ENCODE measurements at regions not wholly inside any gene's neighbourhood (a gene's known extent, or its start where the extent isn't known, plus 50 kb on each side); places are given as distances from the start of the nearest gene placed in this dataset.

- no peak overlapping the region for H3K4me3 ChIP-seq (ENCODE audit: low read depth, low read length)
- TF ChIP-seq CTCF (IDR thresholded peaks at IDR 0.05; ENCODE audit: low read depth, low read length, missing control alignments) = no peak
- no peak for DNase-seq (ENCODE audit: low read depth)
Observed at GRCh38 chrX:125998432-125998831, 167.7 kb downstream of the DCAF12L2 start.

GRCh38 chrX:126027229-126027628, 138.9 kb downstream of the DCAF12L2 start:
- TF ChIP-seq CTCF (IDR thresholded peaks at IDR 0.05; ENCODE audit: low read depth, low read length, missing control alignments) = no peak
- H3K4me3 ChIP-seq (ENCODE audit: low read depth, low read length) = no peak overlapping the region
- DNase-seq (ENCODE audit: low read depth) = no peak

DNA sequence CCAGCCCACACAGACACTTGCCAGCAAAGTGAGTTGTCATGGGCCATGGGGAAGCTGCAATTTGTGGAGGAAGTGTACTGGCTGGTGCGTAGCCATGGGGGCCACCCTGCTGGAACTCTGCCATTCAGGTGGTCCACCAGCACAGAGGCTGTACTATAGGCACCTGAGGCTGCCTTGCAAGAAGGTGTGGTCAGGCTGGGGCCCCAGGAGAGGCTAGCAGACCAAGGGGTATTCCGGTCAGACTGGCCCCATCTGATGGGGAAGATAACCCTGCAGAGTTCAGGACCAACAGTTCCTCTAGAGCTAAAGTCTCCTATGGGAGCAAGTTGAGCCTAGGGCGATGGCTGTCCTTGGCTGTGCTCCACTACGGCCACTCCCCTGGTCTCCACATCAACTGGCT, 136.1 kb downstream of the DCAF12L2 start:
- no peak for TF ChIP-seq CTCF (IDR thresholded peaks at IDR 0.05; ENCODE audit: low read depth, low read length, missing control alignments)
- DNase-seq (ENCODE audit: low read depth) = no peak
- no peak overlapping the region for H3K4me3 ChIP-seq (ENCODE audit: low read depth, low read length)

DNA sequence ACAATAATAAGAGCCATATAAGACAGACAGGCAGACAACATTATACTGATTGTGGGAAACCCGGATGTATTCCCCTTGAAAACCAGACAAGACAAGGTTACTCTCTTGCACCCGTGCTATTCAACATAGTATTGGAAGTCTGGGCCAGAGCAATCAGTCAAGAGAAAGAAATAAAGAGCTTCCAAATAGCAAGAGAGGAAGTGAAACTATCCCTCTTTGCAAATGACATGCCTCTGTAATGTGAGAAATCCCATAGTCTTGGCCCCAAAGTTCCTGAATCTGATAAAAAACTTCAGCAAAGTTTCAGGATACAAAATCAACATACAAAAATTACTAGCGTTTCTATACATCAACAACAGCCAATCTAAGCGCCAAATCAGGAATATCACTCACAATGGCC, 102.1 kb downstream of the DCAF12L2 start:
- no peak overlapping the region for H3K4me3 ChIP-seq (ENCODE audit: low read depth, low read length)
- no peak for TF ChIP-seq CTCF (IDR thresholded peaks at IDR 0.05; ENCODE audit: low read depth, low read length, missing control alignments)
- no peak for DNase-seq (ENCODE audit: low read depth)

DNA sequence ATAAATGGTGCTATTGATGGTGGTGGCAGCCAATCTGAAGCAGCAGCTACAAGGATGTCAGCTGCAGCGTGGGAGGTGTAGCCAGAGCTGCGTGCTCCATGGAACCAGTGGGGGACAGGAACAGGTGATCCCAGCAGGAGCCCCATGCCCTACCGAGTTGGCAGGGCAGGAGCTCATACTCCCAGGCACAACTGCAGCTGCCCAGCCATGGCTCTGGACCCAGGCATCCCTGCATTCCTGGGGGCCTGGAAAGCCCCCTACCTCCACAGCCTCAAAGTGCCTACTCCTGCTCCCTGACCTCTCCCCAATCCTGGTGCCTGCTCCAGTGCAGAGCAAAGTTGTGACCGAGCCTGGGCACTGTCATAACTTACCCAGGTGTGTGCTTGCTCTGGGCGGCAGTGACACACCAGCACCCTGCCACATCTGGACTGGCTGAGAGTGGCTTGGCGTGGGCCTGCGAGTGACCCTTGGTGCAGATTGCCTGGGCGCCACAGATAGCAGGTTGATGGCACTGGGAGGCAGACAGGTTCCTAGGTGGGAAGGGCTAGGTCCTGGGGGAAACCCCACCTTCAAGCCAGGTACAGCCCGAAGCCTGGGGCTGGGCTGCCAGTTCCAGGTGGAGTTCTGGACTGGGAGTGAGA, 101.1 kb downstream of the DCAF12L2 start:
- H3K4me3 ChIP-seq (ENCODE audit: low read depth, low read length) = no peak overlapping the region
- no peak for DNase-seq (ENCODE audit: low read depth)
- TF ChIP-seq CTCF (IDR thresholded peaks at IDR 0.05; ENCODE audit: low read depth, low read length, missing control alignments) = no peak

DNA sequence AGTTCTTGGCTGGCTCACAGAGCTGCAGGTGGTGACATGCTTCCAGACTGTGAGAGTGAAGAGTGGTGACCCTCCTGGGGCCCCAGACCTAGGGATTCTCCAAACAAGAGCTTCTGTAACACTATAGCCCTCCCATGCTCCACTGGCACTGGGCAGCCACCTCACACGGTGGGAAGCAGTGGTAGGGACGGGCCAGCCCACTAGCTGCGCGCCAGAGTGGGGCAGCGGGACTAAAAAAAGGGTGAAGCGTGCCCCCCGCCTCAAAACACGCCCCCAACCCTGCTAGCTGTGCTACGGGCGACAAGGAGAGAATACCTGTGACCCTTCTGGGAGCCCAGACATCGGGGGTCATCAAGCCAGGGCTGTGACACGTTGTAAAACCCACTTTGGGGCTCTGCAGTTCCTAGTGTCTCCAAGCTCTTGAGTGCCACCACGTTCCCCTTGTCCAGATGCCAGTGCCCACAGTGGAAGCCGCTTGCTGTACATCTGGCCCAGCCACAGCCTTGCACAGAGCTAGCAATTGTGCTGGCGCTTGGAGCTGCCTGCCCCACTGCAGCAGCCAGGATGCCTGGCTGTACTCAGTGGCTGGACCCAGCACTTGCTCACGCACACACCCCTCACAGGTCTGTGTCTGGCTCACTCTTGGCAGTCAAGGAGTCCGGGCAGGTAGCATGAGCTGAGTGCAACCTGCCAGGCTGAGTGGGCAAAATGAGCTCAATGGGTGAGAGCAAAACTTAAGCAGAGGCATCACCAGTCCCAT, 100.0 kb downstream of the DCAF12L2 start:
- DNase-seq (ENCODE audit: low read depth) = no peak

More for the DNA sequence above, 100.0 kb downstream of the DCAF12L2 start:
- no peak overlapping the region for H3K4me3 ChIP-seq (ENCODE audit: low read depth, low read length)
- no peak for TF ChIP-seq CTCF (IDR thresholded peaks at IDR 0.05; ENCODE audit: low read depth, low read length, missing control alignments)
